ENCODE measurements at regions not wholly inside any gene's neighbourhood (a gene's known extent, or its start where the extent isn't known, plus 50 kb on each side); places are given as distances from the start of the nearest gene placed in this dataset.

DNA sequence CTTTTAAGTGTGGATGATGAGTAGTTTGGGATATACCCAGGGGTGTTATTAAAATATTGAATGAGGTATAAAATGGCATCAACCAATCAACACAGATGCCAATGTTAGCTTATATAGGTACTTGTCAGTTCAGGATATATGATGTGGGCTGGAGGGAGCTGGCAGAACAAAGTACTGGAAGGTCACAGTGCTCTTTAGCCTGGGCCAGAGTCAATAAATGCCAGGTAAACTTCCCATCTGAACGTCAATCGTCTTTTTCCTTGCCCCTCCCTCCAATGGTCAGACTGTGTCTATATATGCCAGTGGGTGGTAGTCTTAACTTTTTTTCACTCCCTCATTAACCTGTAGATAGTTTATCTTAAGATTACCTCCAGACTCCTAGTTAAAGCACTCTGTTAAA lies 140.8 kb upstream of the RBMS1 start:
- no peak for DNase-seq
- H3K4me3 ChIP-seq (ENCODE audit: low read depth, low read length) = no peak overlapping the region
- H3K36me3 ChIP-seq (replicated peaks) = no peaks in the 10 kb centered on the region
- H3K27me3 ChIP-seq (replicated peaks) = no peaks in the 10 kb centered on the region
- H3K27ac ChIP-seq = no peak overlapping the region
- in situ Hi-C loops (cut with HindIII; ENCODE audit: low pct_ligation_motif_present, low sequenced_read_pairs) = no loop called here
- TF ChIP-seq CTCF (IDR thresholded peaks at IDR 0.05; ENCODE audit: low read depth, low read length, missing control alignments) = no peak

GRCh38 chr2:160635488-160635887 lies 141.9 kb upstream of the RBMS1 start:
- peak; percentile 51 for DNase-seq

GRCh38 chr2:160639472-160639871 lies 145.9 kb upstream of the RBMS1 start:
- Histone ChIP-seq H3K27ac (no peak overlapping the region), H3K4me3 (ENCODE audit: low read depth, low read length) (no peak overlapping the region), H3K27me3 (replicated peaks) (no peaks in the 10 kb centered on the region), H3K36me3 (replicated peaks) (no peaks in the 10 kb centered on the region)
- no peak for TF ChIP-seq CTCF (IDR thresholded peaks at IDR 0.05; ENCODE audit: low read depth, low read length, missing control alignments)
- in situ Hi-C loops (cut with HindIII; ENCODE audit: low pct_ligation_motif_present, low sequenced_read_pairs) = no loop called here
- no peak for DNase-seq

More at GRCh38 chr2:160635488-160635887, 141.9 kb upstream of the RBMS1 start:
- in situ Hi-C loops (cut with HindIII; ENCODE audit: low pct_ligation_motif_present, low sequenced_read_pairs) = no loop called here
- H3K36me3 ChIP-seq (replicated peaks) = no peaks in the 10 kb centered on the region
- TF ChIP-seq CTCF (IDR thresholded peaks at IDR 0.05; ENCODE audit: low read depth, low read length, missing control alignments) = no peak
- H3K27ac ChIP-seq = no peak overlapping the region
- no peaks in the 10 kb centered on the region for H3K27me3 ChIP-seq (replicated peaks)
- H3K4me3 ChIP-seq (ENCODE audit: low read depth, low read length) = no peak overlapping the region

DNA sequence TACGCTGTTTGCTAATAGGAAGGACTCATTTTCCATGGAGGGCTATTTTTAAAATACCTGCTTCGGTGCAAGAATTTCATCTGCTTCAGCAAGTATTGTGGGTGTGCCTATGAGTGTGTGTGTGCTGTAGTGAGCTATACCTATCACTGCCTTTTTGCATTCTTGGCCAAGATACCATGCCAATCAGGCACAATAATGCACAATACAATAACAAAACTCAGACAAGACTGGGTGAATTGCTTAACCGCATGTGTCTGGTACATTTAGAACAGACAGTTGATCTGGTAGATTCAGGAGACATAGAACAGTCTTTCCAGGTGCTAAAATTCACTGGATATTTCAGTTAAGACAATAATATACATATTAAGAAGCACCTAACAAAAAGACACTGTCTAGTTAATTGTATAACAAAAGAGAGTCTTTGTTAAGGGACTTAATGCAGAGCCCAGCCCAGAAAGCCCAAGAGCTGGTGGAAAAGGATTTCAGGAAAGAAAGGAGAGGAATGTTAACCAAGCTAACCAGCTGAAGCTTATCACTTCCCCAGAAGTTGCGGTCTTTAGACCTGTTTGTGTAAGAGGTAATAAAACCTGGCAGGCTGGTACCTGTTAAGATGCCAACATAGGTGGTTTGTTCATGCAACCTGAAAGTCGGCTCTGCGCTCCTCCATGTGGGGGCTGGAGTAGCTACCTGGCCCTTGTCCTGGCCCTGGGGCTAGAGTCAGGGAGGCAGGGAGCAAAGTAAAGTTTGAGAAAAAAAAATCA lies 153.3 kb upstream of the RBMS1 start:
- no peak for DNase-seq
- no peak for TF ChIP-seq CTCF (IDR thresholded peaks at IDR 0.05; ENCODE audit: low read depth, low read length, missing control alignments)
- Histone ChIP-seq H3K27me3 (replicated peaks) (no peaks in the 10 kb centered on the region), H3K27ac (no peak overlapping the region), H3K36me3 (replicated peaks) (no peaks in the 10 kb centered on the region), H3K4me3 (ENCODE audit: low read depth, low read length) (no peak overlapping the region)
- in situ Hi-C loops (cut with HindIII; ENCODE audit: low pct_ligation_motif_present, low sequenced_read_pairs) = no loop called here

GRCh38 chr2:160647967-160648685 lies 154.5 kb upstream of the RBMS1 start:
- DNase-seq = no peak
- Histone ChIP-seq H3K27ac (no peak overlapping the region), H3K36me3 (replicated peaks) (no peaks in the 10 kb centered on the region), H3K4me3 (ENCODE audit: low read depth, low read length) (no peak overlapping the region), H3K27me3 (replicated peaks) (no peaks in the 10 kb centered on the region)
- in situ Hi-C loops (cut with HindIII; ENCODE audit: low pct_ligation_motif_present, low sequenced_read_pairs) = no loop called here
- no peak for TF ChIP-seq CTCF (IDR thresholded peaks at IDR 0.05; ENCODE audit: low read depth, low read length, missing control alignments)
